HCT116 (cell line): ENCODE measurements at regions not wholly inside any gene's neighbourhood (a gene's known extent, or its start where the extent isn't known, plus 50 kb on each side); places are given as distances from the start of the nearest gene placed in this dataset.

Experiments
- ATAC-seq: fragments of 200-7000 bp; cut with Tn5 transposase; 2 replicates; pipeline ENCODE4 v1.9.1; 2020; ENCODE audit warnings: mild to moderate bottlenecking, moderate library complexity
- BruUV-seq: library from RNA; stranded (reverse); fragments of 400-500 nt; replicated peaks from 2 replicates; lab custom pipeline; 2021; lab: Mats Ljungman, UMichigan
- CTCF ChIA-PET: fragments of 300-600 bp; sonication (Branson Sonifier 250); formaldehyde crosslinking; loops from one replicate; lab custom pipeline; 2021; ENCODE audit warnings: antibody characterized with exemption; lab: Charles Lee
- POLR2A ChIA-PET: fragments of 300-600, 350-600 bp; sonication (Branson Sonifier 250); formaldehyde crosslinking; loops from one replicate; lab custom pipeline; 2021; ENCODE audit warnings: antibody characterized with exemption; lab: Charles Lee
- RAD21 ChIA-PET, 2 experiments: fragments of 300-600 bp; sonication (Branson Sonifier 250); formaldehyde crosslinking; loops; one replicate each; lab custom pipeline; 2023; ENCODE audit warnings: low total read pairs in 2 of 2; ENCODE audit not compliant: uncharacterized antibody in 2 of 2, unreplicated experiment in 2 of 2, low non-redundant PET in 1 of 2; lab: Charles Lee
- DNase-seq: peaks from one replicate; pipeline ENCODE4 v3.0.0-alpha.2; 2010; ENCODE audit warnings: low read depth, low spot score
- H2AFZ ChIP-seq: fragments of 200-600 bp; shearing (Covaris generic), sonication (generic); 2 replicates; pipeline ENCODE4 v1.6.1; 2017; ENCODE audit warnings: low read depth, mixed run types, mixed read lengths, antibody characterized with exemption, low read length; ENCODE audit not compliant: poor library complexity, severe bottlenecking
- H3K27ac ChIP-seq: 2 replicates; pipeline ENCODE4 v1.5.1; 2012; ENCODE audit warnings: low read depth, low read length
- H3K27me3 ChIP-seq: fragments of 200-600 bp; sonication (generic); 2 replicates; pipeline ENCODE4 v1.6.1; 2016; ENCODE audit warnings: mixed run types, low read length, mixed read lengths; ENCODE audit not compliant: insufficient read depth
- H3K36me3 ChIP-seq, 2 experiments: fragments of 200-500 bp in 1 of 2; fragments of 200-600 bp in 1 of 2; sonication (Bioruptor generic) in 1 of 2; sonication (generic) in 1 of 2; 2 replicates each; pipeline versions ENCODE4 v1.5.1 to v1.6.1; 2014 to 2016; ENCODE audit warnings: low read length in 2 of 2, inconsistent platforms in 1 of 2, mixed read lengths in 1 of 2, mixed run types in 1 of 2; ENCODE audit not compliant: insufficient read depth in 2 of 2, control insufficient read depth in 1 of 2
- H3K4me1 ChIP-seq, 2 experiments: fragments of 200-600 bp in 1 of 2; sonication (generic) in 1 of 2; 2 replicates each; pipeline versions ENCODE4 v1.5.1 to v1.6.1; 2012 to 2017; ENCODE audit warnings: low read length in 2 of 2, inconsistent platforms in 1 of 2, mild to moderate bottlenecking in 1 of 2, mixed read lengths in 1 of 2, mixed run types in 1 of 2, moderate library complexity in 1 of 2; ENCODE audit not compliant: insufficient read depth in 2 of 2, control insufficient read depth in 1 of 2
- H3K4me2 ChIP-seq: fragments of 200-600 bp; sonication (generic); 2 replicates; pipeline ENCODE4 v1.6.1; 2017; ENCODE audit warnings: mixed run types, low read length, mixed read lengths
- H3K4me3 ChIP-seq, 2 experiments: fragments of 200-600 bp in 1 of 2; sonication (generic) in 1 of 2; replicated peaks in 1 of 2; 2 replicates each; pipeline ENCODE4 v1.5.1; 2011 to 2016; ENCODE audit warnings: low read length in 2 of 2, control low read depth in 1 of 2, low read depth in 1 of 2, mild to moderate bottlenecking in 1 of 2, mixed read lengths in 1 of 2, mixed run types in 1 of 2
- H3K79me2 ChIP-seq: fragments of 200-600 bp; sonication (generic); 2 replicates; pipeline ENCODE4 v1.6.1; 2017; ENCODE audit warnings: mild to moderate bottlenecking, mixed run types, low read length, moderate library complexity, mixed read lengths; ENCODE audit not compliant: insufficient read depth
- H3K9ac ChIP-seq: fragments of 200-600 bp; sonication (generic); 2 replicates; pipeline ENCODE4 v1.6.1; 2016; ENCODE audit warnings: low read length, mixed read lengths
- H3K9me2 ChIP-seq: fragments of 200-600 bp; sonication (generic), shearing (Covaris generic); 2 replicates; pipeline ENCODE4 v1.6.1; 2017; ENCODE audit warnings: mixed run types, mild to moderate bottlenecking, moderate library complexity; ENCODE audit not compliant: insufficient read depth
- H3K9me3 ChIP-seq, 2 experiments: fragments of 200-500 bp in 1 of 2; fragments of 200-600 bp in 1 of 2; sonication (Bioruptor generic) in 1 of 2; sonication (generic) in 1 of 2; 2 replicates each; pipeline ENCODE4 v1.6.1; 2014 to 2017; ENCODE audit warnings: low read length in 2 of 2, mixed read lengths in 2 of 2, inconsistent platforms in 1 of 2, low read depth in 1 of 2, mild to moderate bottlenecking in 1 of 2, mixed run types in 1 of 2, moderate library complexity in 1 of 2; ENCODE audit not compliant: control insufficient read depth in 1 of 2, insufficient read depth in 1 of 2
- H4K20me1 ChIP-seq: fragments of 200-600 bp; sonication (generic), shearing (Covaris generic); 2 replicates; pipeline ENCODE4 v1.6.1; 2017; ENCODE audit warnings: mixed run types, mild to moderate bottlenecking, moderate library complexity; ENCODE audit not compliant: insufficient read depth
- CEBPB ChIP-seq: IDR thresholded peaks from 2 replicates; pipeline ENCODE4 v1.6.1; 2012; ENCODE audit warnings: low read depth
- CTCF ChIP-seq, 3 experiments: fragments of 200-600 bp in 1 of 3; sonication (generic) in 1 of 3; IDR thresholded peaks in 2 of 3; conservative IDR thresholded peaks in 1 of 3; 2 replicates each; pipeline ENCODE4 v1.5.1; 2012 to 2017; ENCODE audit warnings: low read depth in 2 of 3, low read length in 2 of 3, antibody characterized with exemption in 1 of 3, borderline replicate concordance in 1 of 3, control low read depth in 1 of 3, mild to moderate bottlenecking in 1 of 3, mixed read lengths in 1 of 3, mixed run types in 1 of 3, moderate library complexity in 1 of 3; ENCODE audit not compliant: insufficient read depth in 1 of 3
- EGR1 ChIP-seq: IDR thresholded peaks from 2 replicates; pipeline ENCODE4 v1.6.1; 2012; ENCODE audit warnings: low read depth
- ELF1 ChIP-seq: IDR thresholded peaks from 2 replicates; pipeline ENCODE4 v1.6.1; 2012; ENCODE audit warnings: low read depth, borderline replicate concordance
- EZH2 ChIP-seq: fragments of 200-600 bp; sonication (generic); IDR thresholded peaks from 2 replicates; pipeline ENCODE4 v1.6.1; 2017; ENCODE audit warnings: antibody characterized with exemption, mixed run types
- EZH2phosphoT487 ChIP-seq: fragments of 200-600 bp; IDR thresholded peaks from 2 replicates; pipeline ENCODE4 v1.6.1; 2018; ENCODE audit warnings: antibody characterized with exemption, borderline replicate concordance
- JUND ChIP-seq: IDR thresholded peaks from 2 replicates; pipeline ENCODE4 v1.6.1; 2012
- MAX ChIP-seq: IDR thresholded peaks from 2 replicates; pipeline ENCODE4 v1.6.1; 2012
- POLR2AphosphoS5 ChIP-seq: IDR thresholded peaks from 2 replicates; pipeline ENCODE4 v1.6.1; 2011; ENCODE audit warnings: mild to moderate bottlenecking, low read depth, low read length, moderate library complexity
- REST ChIP-seq: IDR thresholded peaks from 2 replicates; pipeline ENCODE4 v1.6.1; 2012; ENCODE audit warnings: low read depth
- SP1 ChIP-seq: IDR thresholded peaks from 2 replicates; pipeline ENCODE4 v1.6.1; 2012; ENCODE audit warnings: low read depth
- TCF7L2 ChIP-seq: IDR thresholded peaks from 2 replicates; pipeline ENCODE4 v1.7.0; 2011; ENCODE audit warnings: borderline replicate concordance, inconsistent platforms; ENCODE audit not compliant: insufficient read depth, insufficient read length; ENCODE audit errors: extremely low read depth
- ZBTB33 ChIP-seq: IDR thresholded peaks from 2 replicates; pipeline ENCODE4 v1.6.1; 2011; ENCODE audit warnings: mild to moderate bottlenecking, low read length, moderate library complexity; ENCODE audit not compliant: insufficient replicate concordance; ENCODE audit errors: extremely low read depth
- ZFX ChIP-seq: fragments of 450-650 bp; IDR thresholded peaks from 2 replicates; pipeline ENCODE4 v1.6.1; 2017
- intact Hi-C: fragments of 100-400 bp; cut with micrococcal nuclease; formaldehyde crosslinking; loops from 2 replicates; pipeline ENCODE4 v1.10.0; 2022

- ChIA-PET CTCF (no interaction called here), RAD21 (no interaction called here), POLR2A (no interaction called here)
- H3K9ac ChIP-seq: no peak overlapping the region
- peaks cover 19 to 23% of the 10 kb centered on the region in 2 experiments; a peak in 2 of 4 replicates for H3K9me3 ChIP-seq
- no peak for TF ChIP-seq SP1
- TF ChIP-seq ZFX: no peak
- no peak for TF ChIP-seq ELF1
- no peak for TF ChIP-seq POLR2AphosphoS5
- TF ChIP-seq CEBPB: no peak
- no peak for TF ChIP-seq MAX
- no peak for TF ChIP-seq EZH2
- TF ChIP-seq CTCF (IDR thresholded peaks at IDR 0.05 in 2 of 3, conservative IDR thresholded peaks at IDR 0.05 in 1 of 3; ENCODE audit: borderline replicate concordance in 1 of 3, insufficient read depth in 1 of 3, low read depth in 2 of 3, low read length in 2 of 3): no peak
- no peak for TF ChIP-seq TCF7L2
- no peak for TF ChIP-seq JUND
- no TSS peak for BruUV-seq
- no peak overlapping the region for H3K4me3 ChIP-seq
- no peak overlapping the region for H3K27ac ChIP-seq
- H3K9me2 ChIP-seq: no peaks in the 10 kb centered on the region
- H3K36me3 ChIP-seq: no peaks in the 10 kb centered on the region
- DNase-seq: no peak
- no peaks in the 10 kb centered on the region for H3K4me1 ChIP-seq
- intact Hi-C loops: no loop called here
- no peak overlapping the region for H2AFZ ChIP-seq
- H3K4me2 ChIP-seq: no peak overlapping the region
- H3K79me2 ChIP-seq: no peaks in the 10 kb centered on the region
- ATAC-seq: no peak
- H4K20me1 ChIP-seq: no peaks in the 10 kb centered on the region; the same call in 1 of the 2 replicates
- H3K27me3 ChIP-seq: no peaks in the 10 kb centered on the region
These were observed 534.8 kb upstream of the LRRTM4 start for GRCh38 chr2:78056976-78057375.

GRCh38 chr2:78061301-78061700 lies 539.1 kb upstream of the LRRTM4 start:
- Histone ChIP-seq H2AFZ (no peak overlapping the region), H3K4me3 (no peak overlapping the region), H3K9ac (no peak overlapping the region), H3K27ac (no peak overlapping the region), H3K9me3 (peaks cover 14 to 22% of the 10 kb centered on the region in 2 experiments; a peak in 2 of 4 replicates), H3K4me1 (no peaks in the 10 kb centered on the region), H3K27me3 (no peaks in the 10 kb centered on the region), H3K36me3 (no peaks in the 10 kb centered on the region), H3K79me2 (no peaks in the 10 kb centered on the region), H3K4me2 (no peak overlapping the region), H3K9me2 (no peaks in the 10 kb centered on the region), H4K20me1 (no peaks in the 10 kb centered on the region)
- ChIA-PET POLR2A (no interaction called here), CTCF (no interaction called here), RAD21 (no interaction called here)
- ATAC-seq (no peak), DNase-seq (no peak)
- BruUV-seq: no TSS peak
- intact Hi-C loops: no loop called here
- TF ChIP-seq EZH2phosphoT487: no peak
- TF ChIP-seq EGR1: no peak
- TF ChIP-seq REST: no peak
- no peak for TF ChIP-seq POLR2AphosphoS5
- no peak for TF ChIP-seq ZBTB33
- no peak for TF ChIP-seq ELF1
